MM.1S (cell line): ENCODE measurements at regions not wholly inside any gene's neighbourhood (a gene's known extent, or its start where the extent isn't known, plus 50 kb on each side); places are given as distances from the start of the nearest gene placed in this dataset.

Experiments used
- DNase-seq: peaks from one replicate; pipeline ENCODE4 v3.0.0-alpha.2; 2015
- H2AFZ ChIP-seq: fragments of 300-600 bp; sonication (generic); 2 replicates; pipeline ENCODE4 v1.6.0; 2016; ENCODE audit warnings: antibody characterized with exemption, low read length
- H3F3A ChIP-seq: fragments of 300-600 bp; sonication (generic); 2 replicates; pipeline ENCODE4 v1.6.1; 2016; ENCODE audit warnings: mild to moderate bottlenecking, antibody characterized with exemption, low read length, moderate library complexity, mixed read lengths; ENCODE audit not compliant: insufficient read depth
- H3K27ac ChIP-seq: fragments of 300-600 bp; sonication (generic); 2 replicates; pipeline ENCODE4 v1.5.1; 2016; ENCODE audit warnings: mild to moderate bottlenecking, low read length
- H3K27me3 ChIP-seq: fragments of 300-600 bp; sonication (generic); replicated peaks from 2 replicates; pipeline ENCODE4 v1.6.0; 2016; ENCODE audit warnings: low read length; ENCODE audit not compliant: insufficient read depth
- H3K36me3 ChIP-seq: fragments of 300-600 bp; sonication (generic); replicated peaks from 2 replicates; pipeline ENCODE4 v1.6.1; 2016; ENCODE audit warnings: mild to moderate bottlenecking, low read length, mixed read lengths; ENCODE audit not compliant: insufficient read depth
- H3K4me1 ChIP-seq: fragments of 300-600 bp; sonication (generic); 2 replicates; pipeline ENCODE4 v1.6.1; 2016; ENCODE audit warnings: low read length, mixed read lengths
- H3K4me2 ChIP-seq: fragments of 300-600 bp; sonication (generic); 2 replicates; pipeline ENCODE4 v1.6.0; 2016; ENCODE audit warnings: low read depth, low read length
- H3K4me3 ChIP-seq: fragments of 300-600 bp; sonication (generic); 2 replicates; pipeline ENCODE4 v1.5.1; 2016; ENCODE audit warnings: low read length, mixed read lengths
- H3K79me2 ChIP-seq: fragments of 300-600 bp; sonication (generic); 2 replicates; pipeline ENCODE4 v1.6.1; 2016; ENCODE audit warnings: mixed run types, low read length, mixed read lengths
- H3K9ac ChIP-seq: fragments of 300-600 bp; sonication (generic); 2 replicates; pipeline ENCODE4 v1.6.1; 2016; ENCODE audit warnings: low read length, mixed read lengths
- H3K9me2 ChIP-seq: fragments of 300-600 bp; sonication (generic); replicated peaks from 2 replicates; pipeline ENCODE4 v1.6.1; 2016; ENCODE audit warnings: mild to moderate bottlenecking, low read length, mixed read lengths; ENCODE audit not compliant: insufficient read depth
- H3K9me3 ChIP-seq: fragments of 300-600 bp; sonication (generic); replicated peaks from 2 replicates; pipeline ENCODE4 v1.6.1; 2016; ENCODE audit warnings: mild to moderate bottlenecking, low read length, mixed read lengths; ENCODE audit not compliant: insufficient read depth
- H4K20me1 ChIP-seq: fragments of 300-600 bp; sonication (generic); 2 replicates; pipeline ENCODE4 v1.6.1; 2016; ENCODE audit warnings: mild to moderate bottlenecking, low read length, moderate library complexity, mixed read lengths; ENCODE audit not compliant: insufficient read depth
- EZH2 ChIP-seq: fragments of 300-600 bp; sonication (generic); optimal IDR thresholded peaks from 2 replicates; pipeline ENCODE3; 2017; ENCODE audit warnings: low read depth, mild to moderate bottlenecking, antibody characterized with exemption, low read length, mixed read lengths
- EZH2phosphoT487 ChIP-seq: fragments of 300-600 bp; sonication (generic); IDR thresholded peaks from 2 replicates; pipeline ENCODE4 v1.6.1; 2018; ENCODE audit warnings: antibody characterized with exemption, low read length
- TF ChIP-seq, protein P1 (sequence below): fragments of 300-600 bp; sonication (generic); IDR thresholded peaks from 2 replicates; pipeline ENCODE4 v1.5.1; 2016; ENCODE audit warnings: antibody characterized with exemption, low read length, mixed read lengths

DNA sequence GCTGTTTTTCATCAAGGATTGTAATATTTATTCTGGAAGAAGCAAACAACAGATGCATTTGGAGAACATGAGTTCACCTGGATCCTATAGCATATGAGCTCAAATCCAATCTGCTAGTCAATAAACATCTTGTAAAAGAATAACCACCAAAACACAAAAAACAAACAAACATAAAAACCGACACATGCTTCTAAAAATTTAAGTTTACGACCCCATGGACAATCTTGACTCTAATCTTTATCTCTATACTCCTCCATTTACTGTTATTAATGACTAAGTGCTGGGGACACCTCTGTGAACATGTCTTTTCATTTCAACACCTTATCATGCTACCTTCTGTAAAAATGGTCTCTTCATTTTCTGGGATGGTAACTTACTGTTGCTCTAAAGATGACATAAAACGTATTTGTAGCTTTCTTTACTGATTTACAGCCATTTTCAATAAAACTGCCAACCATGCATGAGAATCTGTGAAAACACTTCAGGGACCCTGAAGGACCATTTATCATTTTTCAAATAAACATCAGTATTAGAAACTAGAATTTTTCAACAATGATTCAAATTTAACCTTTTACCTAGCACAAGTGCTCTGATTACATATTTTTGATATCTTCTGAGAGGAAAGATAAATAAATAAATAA lies 123.8 kb upstream of the SOX5 start:
- Histone ChIP-seq H2AFZ (no peak overlapping the region), H3K9ac (no peak overlapping the region), H3K4me3 (no peak overlapping the region), H3K79me2 (no peaks in the 10 kb centered on the region), H3K27ac (no peak overlapping the region), H3K27me3 (no peaks in the 10 kb centered on the region), H3K4me1 (no peaks in the 10 kb centered on the region), H3K9me3 (no peaks in the 10 kb centered on the region), H3K9me2 (no peaks in the 10 kb centered on the region), H3K4me2 (no peak overlapping the region), H4K20me1 (no peaks in the 10 kb centered on the region), H3K36me3 (no peaks in the 10 kb centered on the region), H3F3A (no peaks in the 10 kb centered on the region)
- TF ChIP-seq EZH2phosphoT487 (no peak), EZH2 (no peak)
- TF ChIP-seq, protein P1, sequence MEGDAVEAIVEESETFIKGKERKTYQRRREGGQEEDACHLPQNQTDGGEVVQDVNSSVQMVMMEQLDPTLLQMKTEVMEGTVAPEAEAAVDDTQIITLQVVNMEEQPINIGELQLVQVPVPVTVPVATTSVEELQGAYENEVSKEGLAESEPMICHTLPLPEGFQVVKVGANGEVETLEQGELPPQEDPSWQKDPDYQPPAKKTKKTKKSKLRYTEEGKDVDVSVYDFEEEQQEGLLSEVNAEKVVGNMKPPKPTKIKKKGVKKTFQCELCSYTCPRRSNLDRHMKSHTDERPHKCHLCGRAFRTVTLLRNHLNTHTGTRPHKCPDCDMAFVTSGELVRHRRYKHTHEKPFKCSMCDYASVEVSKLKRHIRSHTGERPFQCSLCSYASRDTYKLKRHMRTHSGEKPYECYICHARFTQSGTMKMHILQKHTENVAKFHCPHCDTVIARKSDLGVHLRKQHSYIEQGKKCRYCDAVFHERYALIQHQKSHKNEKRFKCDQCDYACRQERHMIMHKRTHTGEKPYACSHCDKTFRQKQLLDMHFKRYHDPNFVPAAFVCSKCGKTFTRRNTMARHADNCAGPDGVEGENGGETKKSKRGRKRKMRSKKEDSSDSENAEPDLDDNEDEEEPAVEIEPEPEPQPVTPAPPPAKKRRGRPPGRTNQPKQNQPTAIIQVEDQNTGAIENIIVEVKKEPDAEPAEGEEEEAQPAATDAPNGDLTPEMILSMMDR: no peak
- DNase-seq: no peak

DNA sequence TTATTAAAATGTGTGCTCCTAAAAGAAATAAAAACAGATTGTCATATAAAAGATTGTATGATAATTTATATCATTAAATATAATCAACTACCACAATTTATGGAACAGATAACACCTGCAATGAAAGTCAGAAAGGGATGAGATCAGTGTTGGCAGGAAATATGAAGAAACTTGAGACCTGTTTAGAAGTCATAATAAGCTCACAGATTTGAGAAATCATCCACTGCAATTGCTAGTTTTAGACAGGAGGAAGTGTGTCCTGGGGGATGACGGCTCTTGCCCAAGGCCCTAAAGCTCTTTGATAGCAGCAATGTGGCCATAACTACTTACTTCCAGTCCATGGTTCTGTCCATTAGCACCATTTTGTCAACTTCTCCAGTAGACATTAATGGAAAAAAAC lies 122.8 kb upstream of the SOX5 start:
- Histone ChIP-seq H3K27ac (no peak overlapping the region), H3K4me1 (no peaks in the 10 kb centered on the region), H3F3A (no peaks in the 10 kb centered on the region), H3K4me3 (no peak overlapping the region), H3K4me2 (no peak overlapping the region), H2AFZ (no peak overlapping the region), H3K9me3 (no peaks in the 10 kb centered on the region), H3K36me3 (no peaks in the 10 kb centered on the region), H3K27me3 (no peaks in the 10 kb centered on the region), H4K20me1 (no peaks in the 10 kb centered on the region), H3K9me2 (no peaks in the 10 kb centered on the region), H3K79me2 (no peaks in the 10 kb centered on the region), H3K9ac (no peak overlapping the region)
- DNase-seq: no peak
- TF ChIP-seq EZH2: no peak
- TF ChIP-seq, protein P1: no peak
- TF ChIP-seq EZH2phosphoT487: no peak

DNA sequence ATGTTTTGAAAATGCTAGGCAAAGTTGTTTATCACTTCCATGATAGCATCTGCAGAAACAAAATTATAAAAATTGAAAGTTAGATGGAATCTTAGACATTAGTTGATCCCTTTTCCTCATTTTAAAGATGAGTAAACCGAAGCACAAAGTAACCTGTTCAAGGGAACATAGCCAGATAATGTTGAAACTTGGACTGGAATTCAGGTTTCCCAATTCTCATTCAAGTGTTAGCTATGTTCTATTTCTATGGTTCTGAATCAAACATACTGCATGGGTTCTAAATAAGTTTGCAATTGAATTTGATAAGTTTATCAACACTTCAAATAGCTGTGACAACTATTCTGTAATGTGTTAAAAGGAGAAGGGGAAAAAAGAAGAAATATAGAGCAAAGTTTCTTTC lies 122.4 kb upstream of the SOX5 start:
- no peaks in the 10 kb centered on the region for H4K20me1 ChIP-seq
- no peak for DNase-seq
- H3K4me3 ChIP-seq: no peak overlapping the region
- no peaks in the 10 kb centered on the region for H3K9me2 ChIP-seq
- H3F3A ChIP-seq: no peaks in the 10 kb centered on the region
- no peak for TF ChIP-seq EZH2
- TF ChIP-seq EZH2phosphoT487: no peak
- TF ChIP-seq, protein P1: no peak
- no peak overlapping the region for H3K27ac ChIP-seq
- no peaks in the 10 kb centered on the region for H3K79me2 ChIP-seq
- H3K9ac ChIP-seq: no peak overlapping the region
- H3K36me3 ChIP-seq: no peaks in the 10 kb centered on the region
- no peaks in the 10 kb centered on the region for H3K4me1 ChIP-seq
- H3K4me2 ChIP-seq: no peak overlapping the region
- H3K27me3 ChIP-seq: no peaks in the 10 kb centered on the region
- no peaks in the 10 kb centered on the region for H3K9me3 ChIP-seq
- H2AFZ ChIP-seq: no peak overlapping the region
